SH-SY5Y (cell line): ENCODE measurements at regions not wholly inside any gene's neighbourhood (a gene's known extent, or its start where the extent isn't known, plus 50 kb on each side); places are given as distances from the start of the nearest gene placed in this dataset.

Source experiments
- GATA2 ChIP-seq: IDR thresholded peaks from 2 replicates; pipeline ENCODE4 v1.6.1; 2011; ENCODE audit warnings: mild to moderate bottlenecking, low read depth, low read length
- GATA3 ChIP-seq: IDR thresholded peaks from 2 replicates; pipeline ENCODE4 v1.6.1; 2011; ENCODE audit warnings: low read depth, mild to moderate bottlenecking, low read length, moderate library complexity

DNA sequence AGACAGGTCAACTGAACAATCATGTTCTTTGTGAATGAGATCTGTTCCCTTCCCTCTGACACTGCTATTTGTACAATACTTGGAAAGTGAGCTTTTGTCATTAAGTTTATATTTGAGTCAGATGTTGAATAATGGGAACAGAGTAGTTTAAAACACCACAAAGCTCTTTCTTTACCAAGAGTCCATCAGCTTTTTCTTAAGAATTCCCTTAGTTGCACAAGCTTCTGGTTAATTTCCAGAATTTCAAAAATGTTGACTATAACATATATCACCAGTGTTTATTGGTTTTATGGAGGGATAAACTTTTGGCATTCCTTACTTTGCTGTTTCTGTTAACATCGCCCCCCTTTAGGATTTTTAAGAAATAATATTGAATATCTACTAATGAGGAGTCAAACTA, 403.7 kb downstream of the CCDC85A start:
- TF ChIP-seq GATA2 (no peak), GATA3 (no peak)
